C4-2B (cell line): ENCODE measurements at regions not wholly inside any gene's neighbourhood (a gene's known extent, or its start where the extent isn't known, plus 50 kb on each side); places are given as distances from the start of the nearest gene placed in this dataset.

Experiments used
- H3K27ac ChIP-seq: fragments of 450-650 bp; 2 replicates; pipeline ENCODE4 v1.5.1; 2017
- CTCF ChIP-seq: fragments of 450-650 bp; conservative IDR thresholded peaks from 2 replicates; pipeline ENCODE4 v1.5.1; 2017; ENCODE audit warnings: mild to moderate bottlenecking
- ZFX ChIP-seq: fragments of 450-650 bp; IDR thresholded peaks from 2 replicates; pipeline ENCODE4 v1.6.1; 2017

GRCh38 chr22:23509571-23510302 lies 70.4 kb downstream of the IGLL1 start:
- H3K27ac ChIP-seq: no peak overlapping the region
- TF ChIP-seq ZFX: no peak
- no peak for TF ChIP-seq CTCF

GRCh38 chr22:23504516-23504915 lies 75.6 kb downstream of the IGLL1 start:
- TF ChIP-seq ZFX (no peak), CTCF (no peak)
- H3K27ac ChIP-seq: no peak overlapping the region

GRCh38 chr22:23503736-23504440 lies 76.2 kb downstream of the IGLL1 start:
- TF ChIP-seq CTCF: no peak
- no peak for TF ChIP-seq ZFX
- H3K27ac ChIP-seq: no peak overlapping the region

- no peak overlapping the region for H3K27ac ChIP-seq
- TF ChIP-seq CTCF (no peak), ZFX (no peak)
Measured at GRCh38 chr22:23503142-23503541, 76.9 kb downstream of the IGLL1 start.

GRCh38 chr22:23501708-23502107 lies 78.4 kb downstream of the IGLL1 start:
- TF ChIP-seq ZFX: no peak
- TF ChIP-seq CTCF: no peak
- H3K27ac ChIP-seq: no peak overlapping the region

- TF ChIP-seq CTCF (no peak), ZFX (no peak)
- H3K27ac ChIP-seq: no peak overlapping the region
Measured at GRCh38 chr22:23501261-23501619, 78.8 kb downstream of the IGLL1 start.

GRCh38 chr22:23500508-23501260 lies 79.4 kb downstream of the IGLL1 start:
- TF ChIP-seq CTCF (no peak), ZFX (no peak)
- H3K27ac ChIP-seq: no peak overlapping the region
